Body of pancreas (tissue), 4 donors: ENCODE measurements at regions not wholly inside any gene's neighbourhood (a gene's known extent, or its start where the extent isn't known, plus 50 kb on each side); places are given as distances from the start of the nearest gene placed in this dataset.

ENCODE experiments used
- POLR2A ChIP-seq, 3 donors: fragments of 450-650 bp; IDR thresholded peaks; one replicate each; pipeline ENCODE4 v1.6.1; 2016; ENCODE audit warnings: antibody characterized with exemption in 3 of 3, mild to moderate bottlenecking in 2 of 3
- TF ChIP-seq, protein P1 (sequence below), 7 experiments: fragments of 450-650 bp in 4 of 7; fragments of 200-600 bp in 3 of 7; sonication (generic) in 3 of 7; IDR thresholded peaks; one replicate each; pipeline ENCODE4 v1.5.1; 2016 to 2019; ENCODE audit warnings: antibody characterized with exemption in 7 of 7

DNA sequence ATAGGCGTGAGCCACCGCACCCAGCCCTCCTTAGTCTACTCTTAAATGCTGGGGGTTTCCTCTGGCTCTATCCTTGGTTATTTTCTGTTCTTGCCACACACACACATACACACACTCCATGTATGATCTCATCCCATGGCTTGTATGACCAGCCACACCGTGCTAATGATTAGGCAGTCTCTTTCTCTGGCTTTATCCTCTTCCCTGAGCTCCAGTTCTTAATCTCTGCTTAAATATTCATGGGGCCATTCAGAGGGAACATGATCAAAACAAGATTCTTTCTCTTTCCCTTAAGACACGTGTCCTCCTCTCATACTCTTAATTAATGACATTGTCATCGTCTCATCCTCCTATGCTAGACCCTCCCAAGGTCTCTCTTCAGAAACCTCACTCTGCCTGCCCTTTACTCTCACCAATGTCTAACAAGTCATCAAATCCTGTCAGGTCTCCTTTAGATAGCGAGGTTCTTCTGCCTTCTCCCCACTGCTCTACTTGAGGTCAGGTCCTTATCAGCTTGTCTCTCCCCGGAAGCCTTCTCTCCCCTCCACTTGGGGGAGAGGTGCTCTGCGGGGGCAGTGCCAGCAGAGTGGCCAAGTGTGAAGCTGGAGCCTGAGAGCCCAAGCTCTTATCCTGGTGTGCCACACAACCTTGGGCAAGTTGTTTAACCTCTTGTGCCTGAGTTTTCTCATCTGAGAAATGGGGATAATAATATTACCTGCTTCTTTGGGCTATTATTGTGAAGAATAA is 83.0 kb upstream of the GNG12 start:
- no peak for TF ChIP-seq POLR2A (IDR thresholded peaks at IDR 0.05)
- TF ChIP-seq, protein P1, sequence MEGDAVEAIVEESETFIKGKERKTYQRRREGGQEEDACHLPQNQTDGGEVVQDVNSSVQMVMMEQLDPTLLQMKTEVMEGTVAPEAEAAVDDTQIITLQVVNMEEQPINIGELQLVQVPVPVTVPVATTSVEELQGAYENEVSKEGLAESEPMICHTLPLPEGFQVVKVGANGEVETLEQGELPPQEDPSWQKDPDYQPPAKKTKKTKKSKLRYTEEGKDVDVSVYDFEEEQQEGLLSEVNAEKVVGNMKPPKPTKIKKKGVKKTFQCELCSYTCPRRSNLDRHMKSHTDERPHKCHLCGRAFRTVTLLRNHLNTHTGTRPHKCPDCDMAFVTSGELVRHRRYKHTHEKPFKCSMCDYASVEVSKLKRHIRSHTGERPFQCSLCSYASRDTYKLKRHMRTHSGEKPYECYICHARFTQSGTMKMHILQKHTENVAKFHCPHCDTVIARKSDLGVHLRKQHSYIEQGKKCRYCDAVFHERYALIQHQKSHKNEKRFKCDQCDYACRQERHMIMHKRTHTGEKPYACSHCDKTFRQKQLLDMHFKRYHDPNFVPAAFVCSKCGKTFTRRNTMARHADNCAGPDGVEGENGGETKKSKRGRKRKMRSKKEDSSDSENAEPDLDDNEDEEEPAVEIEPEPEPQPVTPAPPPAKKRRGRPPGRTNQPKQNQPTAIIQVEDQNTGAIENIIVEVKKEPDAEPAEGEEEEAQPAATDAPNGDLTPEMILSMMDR (IDR thresholded peaks at IDR 0.05) = no peak
